HEK293T (cell line): ENCODE measurements at regions not wholly inside any gene's neighbourhood (a gene's known extent, or its start where the extent isn't known, plus 50 kb on each side); places are given as distances from the start of the nearest gene placed in this dataset.

Experiments
- CTCF ChIA-PET: fragments of 350-600 bp; formaldehyde crosslinking; extraction: SDS; loops from one replicate; lab custom pipeline; 2021; ENCODE audit warnings: antibody characterized with exemption, inconsistent platforms; lab: Yijun Ruan, JAX
- POLR2A ChIA-PET: fragments of 350-600 bp; formaldehyde crosslinking; extraction: SDS; loops from one replicate; lab custom pipeline; 2020; ENCODE audit warnings: antibody characterized with exemption, inconsistent platforms; lab: Yijun Ruan, JAX
- DNase-seq: peaks from one replicate; pipeline ENCODE4 v3.0.0; 2012; ENCODE audit warnings: mixed read lengths; ENCODE audit errors: extremely low spot score
- ARNT ChIP-seq: fragments of 450-650 bp; IDR thresholded peaks from 2 replicates; pipeline ENCODE4 v1.6.1; 2017; ENCODE audit warnings: mild to moderate bottlenecking
- BHLHE40 ChIP-seq: fragments of 450-650 bp; IDR thresholded peaks from 2 replicates; pipeline ENCODE4 v1.6.1; 2016; ENCODE audit warnings: mild to moderate bottlenecking, moderate library complexity, borderline replicate concordance
- CTBP1 ChIP-seq: fragments of 450-650 bp; IDR thresholded peaks from 2 replicates; pipeline ENCODE4 v1.6.1; 2016; ENCODE audit warnings: borderline replicate concordance
- ELF4 ChIP-seq: fragments of 450-650 bp; IDR thresholded peaks from 2 replicates; pipeline ENCODE4 v1.6.1; 2017; ENCODE audit warnings: antibody characterized with exemption
- FOXA1 ChIP-seq: fragments of 450-650 bp; IDR thresholded peaks from 2 replicates; pipeline ENCODE4 v1.6.1; 2016; ENCODE audit warnings: mild to moderate bottlenecking
- FOXK2 ChIP-seq: fragments of 450-650 bp; IDR thresholded peaks from 2 replicates; pipeline ENCODE4 v1.6.1; 2016; ENCODE audit warnings: mild to moderate bottlenecking
- FOXM1 ChIP-seq: fragments of 450-650 bp; IDR thresholded peaks from 2 replicates; pipeline ENCODE4 v1.6.1; 2017; ENCODE audit warnings: mild to moderate bottlenecking, borderline replicate concordance
- HDGF ChIP-seq: fragments of 450-650 bp; IDR thresholded peaks from 2 replicates; pipeline ENCODE4 v1.6.1; 2017; ENCODE audit warnings: antibody characterized with exemption, borderline replicate concordance
- L3MBTL2 ChIP-seq: fragments of 450-650 bp; conservative IDR thresholded peaks from 2 replicates; pipeline ENCODE4 v1.6.1; 2016; ENCODE audit warnings: mild to moderate bottlenecking
- LEF1 ChIP-seq: fragments of 450-650 bp; IDR thresholded peaks from 2 replicates; pipeline ENCODE4 v1.6.1; 2017; ENCODE audit warnings: mild to moderate bottlenecking, borderline replicate concordance
- NFRKB ChIP-seq: fragments of 450-650 bp; IDR thresholded peaks from 2 replicates; pipeline ENCODE4 v1.6.1; 2016; ENCODE audit warnings: mild to moderate bottlenecking, moderate library complexity
- PKNOX1 ChIP-seq: fragments of 450-650 bp; IDR thresholded peaks from 2 replicates; pipeline ENCODE4 v1.6.1; 2016
- SP1 ChIP-seq: fragments of 450-650 bp; IDR thresholded peaks from 2 replicates; pipeline ENCODE4 v1.6.1; 2017
- SUZ12 ChIP-seq: fragments of 450-650 bp; IDR thresholded peaks from 2 replicates; pipeline ENCODE4 v1.6.1; 2016; ENCODE audit warnings: mild to moderate bottlenecking
- TARDBP ChIP-seq: fragments of 450-650 bp; IDR thresholded peaks from 2 replicates; pipeline ENCODE4 v1.6.1; 2016
- ZNF384 ChIP-seq: fragments of 450-650 bp; IDR thresholded peaks from 2 replicates; pipeline ENCODE4 v1.6.1; 2016

GRCh38 chr6:50602292-50602691 is 111.0 kb upstream of the TFAP2D start:
- TF ChIP-seq CTBP1 (no peak), ARNT (no peak), L3MBTL2 (no peak), LEF1 (no peak), SP1 (no peak), ZNF384 (no peak), PKNOX1 (no peak), NFRKB (no peak), ELF4 (no peak), HDGF (no peak), FOXM1 (no peak), FOXA1 (no peak), TARDBP (no peak), SUZ12 (no peak), BHLHE40 (no peak), FOXK2 (no peak)
- peak; percentile 9 for DNase-seq
- ChIA-PET POLR2A (no interaction called here), CTCF (interaction anchor here (0.6 kb wide), 1 partner anchor 854 kb away, joined by 3 read pairs; no protein-coding TSS in a partner anchor)

DNA sequence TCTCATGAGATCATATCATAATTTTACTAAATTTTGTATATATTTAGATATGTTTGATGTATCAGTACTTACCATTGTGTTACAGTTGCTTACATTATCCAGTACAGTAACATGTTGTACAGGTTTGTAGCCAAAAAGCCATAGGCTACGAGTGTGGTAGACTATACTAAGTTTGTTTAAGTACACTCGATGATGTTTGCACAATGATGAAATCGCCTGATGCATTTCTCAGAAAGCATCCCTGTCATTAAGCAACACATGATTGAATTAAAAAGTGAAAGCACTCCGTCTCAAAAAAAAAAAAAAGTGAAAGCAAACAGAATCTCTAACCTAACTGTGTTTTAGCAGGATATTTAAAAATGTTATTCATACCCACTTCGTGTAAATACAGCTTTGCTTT is 104.9 kb upstream of the TFAP2D start:
- no peak for DNase-seq
- ChIA-PET CTCF (no interaction called here), POLR2A (no interaction called here)
- TF ChIP-seq LEF1 (no peak), TARDBP (no peak), ELF4 (no peak), ZNF384 (no peak), FOXK2 (no peak), FOXM1 (no peak), SP1 (no peak), PKNOX1 (no peak), L3MBTL2 (no peak)

- no peak for TF ChIP-seq HDGF
- no peak for TF ChIP-seq L3MBTL2
- TF ChIP-seq FOXK2 = no peak
- no peak for TF ChIP-seq FOXM1
- TF ChIP-seq FOXA1 = no peak
- TF ChIP-seq ELF4 = no peak
- no peak for TF ChIP-seq ARNT
- TF ChIP-seq CTBP1 = no peak
- no peak for TF ChIP-seq TARDBP
- TF ChIP-seq ZNF384 = no peak
- no peak for TF ChIP-seq NFRKB
- TF ChIP-seq BHLHE40 = no peak
- no peak for TF ChIP-seq SP1
- no peak for TF ChIP-seq LEF1
- no peak for TF ChIP-seq PKNOX1
- POLR2A ChIA-PET = no interaction called here
- DNase-seq = no peak
- CTCF ChIA-PET = no interaction called here
These were observed 102.8 kb upstream of the TFAP2D start for GRCh38 chr6:50610562-50610961.

DNA sequence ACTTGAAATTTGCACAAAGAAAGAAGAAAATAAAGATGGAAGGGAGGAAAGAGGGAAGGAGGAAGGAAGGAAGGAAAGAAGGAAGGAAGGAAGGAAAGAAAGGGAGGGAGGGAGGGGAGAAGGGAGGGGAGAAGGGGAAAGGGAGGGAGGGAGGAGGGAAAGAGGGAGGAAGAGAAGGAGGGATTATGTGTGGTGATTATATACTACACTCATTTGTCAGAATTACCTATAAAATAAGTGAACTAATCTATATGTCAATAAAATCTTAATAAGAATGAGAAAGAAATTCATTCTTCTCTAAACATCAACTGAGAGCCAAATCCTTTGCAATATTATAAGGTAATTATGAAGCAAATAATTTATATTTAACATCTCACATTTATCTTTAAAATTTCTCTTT is 77.9 kb upstream of the TFAP2D start:
- CTCF ChIA-PET = no interaction called here
- DNase-seq = no peak
- POLR2A ChIA-PET = no interaction called here
- TF ChIP-seq HDGF (no peak), CTBP1 (no peak), SP1 (no peak), TARDBP (no peak), ZNF384 (no peak), ARNT (no peak), LEF1 (no peak), FOXA1 (no peak), L3MBTL2 (no peak), ELF4 (no peak), FOXM1 (no peak), PKNOX1 (no peak), SUZ12 (no peak), FOXK2 (no peak), NFRKB (no peak), BHLHE40 (no peak)

- ChIA-PET CTCF (no interaction called here), POLR2A (no interaction called here)
- TF ChIP-seq L3MBTL2 (no peak), ELF4 (no peak), FOXM1 (no peak), BHLHE40 (no peak), SUZ12 (no peak), PKNOX1 (no peak), SP1 (no peak), FOXA1 (no peak), TARDBP (no peak)
- DNase-seq = no peak
These were observed 76.1 kb upstream of the TFAP2D start for GRCh38 chr6:50637267-50637666.
